ENCODE measurements at regions not wholly inside any gene's neighbourhood (a gene's known extent, or its start where the extent isn't known, plus 50 kb on each side); places are given as distances from the start of the nearest gene placed in this dataset.

DNA sequence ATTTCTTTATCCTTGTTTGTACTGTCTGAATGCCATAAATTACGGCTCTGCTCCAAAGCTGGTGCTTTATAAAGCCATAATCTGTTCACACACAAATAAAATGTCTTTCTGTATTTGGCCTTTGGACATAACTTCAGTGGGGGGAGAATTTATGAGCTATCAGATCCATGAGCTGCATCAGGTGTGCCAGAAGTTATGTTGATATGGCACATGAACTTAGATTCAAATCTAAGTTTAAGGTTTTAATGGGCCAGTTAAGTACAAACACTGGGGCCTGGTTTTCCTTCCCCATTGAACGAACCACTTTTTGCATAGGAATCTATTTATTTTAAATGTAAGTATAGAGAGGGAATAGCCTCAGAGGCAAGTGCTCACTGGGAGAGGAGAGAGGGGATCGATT is 239.9 kb downstream of the NFKBIZ start:
- no peaks in the 10 kb centered on the region for H3K4me1 ChIP-seq (ENCODE audit: control insufficient read depth, insufficient read depth, low read length)
- H3K27ac ChIP-seq (ENCODE audit: insufficient read depth, low read depth, low read length, poor library complexity, severe bottlenecking), result no peak overlapping the region

DNA sequence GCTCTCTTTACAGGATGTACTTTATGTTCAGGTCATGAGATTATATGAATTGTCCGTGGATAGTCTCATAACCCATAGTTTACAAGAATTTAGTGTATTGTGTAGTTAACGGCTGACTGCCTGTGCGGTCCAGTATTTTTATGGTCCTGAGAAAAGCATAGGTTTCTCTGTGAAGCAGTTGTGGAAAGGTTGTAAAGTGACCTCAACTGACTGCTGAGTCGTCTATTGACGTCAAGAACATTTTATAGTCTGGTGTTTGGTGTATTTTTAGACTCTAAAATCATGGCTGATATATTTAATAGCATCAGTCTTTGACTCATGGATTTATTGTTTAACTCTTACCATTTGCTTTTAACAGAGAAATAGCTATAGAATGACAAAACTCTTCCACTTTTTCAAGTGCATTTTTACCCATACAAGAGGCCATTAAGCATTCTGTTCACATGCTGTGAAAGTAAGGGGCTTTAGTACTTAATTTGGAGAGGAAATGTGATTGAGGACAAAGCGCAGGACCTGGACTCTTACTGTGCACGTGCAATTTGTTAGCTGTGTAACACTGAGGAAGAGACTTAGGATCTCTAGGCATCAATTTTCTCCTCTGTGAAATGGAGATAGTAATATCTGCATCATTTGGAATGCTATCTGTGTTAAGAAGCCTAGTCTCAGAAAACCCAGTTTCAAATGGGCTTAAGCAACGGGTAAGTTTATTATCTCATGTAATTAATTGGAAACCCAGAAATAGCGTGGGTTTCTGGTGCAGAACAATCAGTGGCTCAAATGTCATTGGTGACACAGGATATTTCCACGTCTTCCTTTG is 240.8 kb downstream of the NFKBIZ start:
- Histone ChIP-seq H3K4me1 (ENCODE audit: control insufficient read depth, insufficient read depth, low read length) (no peaks in the 10 kb centered on the region), H3K9me3 (ENCODE audit: control insufficient read depth, low read length) (no peaks in the 10 kb centered on the region), H3K27me3 (ENCODE audit: control insufficient read depth, insufficient read depth, low read length, poor library complexity, severe bottlenecking) (no peaks in the 10 kb centered on the region), H3K27ac (ENCODE audit: insufficient read depth, low read depth, low read length, poor library complexity, severe bottlenecking) (no peak overlapping the region), H3K36me3 (ENCODE audit: control insufficient read depth, insufficient read depth, low read length) (no peaks in the 10 kb centered on the region), H3K4me3 (ENCODE audit: insufficient read depth, low read depth, low read length) (no peak overlapping the region)
- WGBS, 2 experiments, result 88 to 90% methylated on average over 10 of the region's 10 CpGs

More for the DNA sequence above, 239.9 kb downstream of the NFKBIZ start:
- H3K4me3 ChIP-seq (ENCODE audit: insufficient read depth, low read depth, low read length), result no peak overlapping the region
- no peaks in the 10 kb centered on the region for H3K27me3 ChIP-seq (ENCODE audit: control insufficient read depth, insufficient read depth, low read length, poor library complexity, severe bottlenecking)
- 67 to 72% methylated on average over 2 to 3 of the region's 3 CpGs for WGBS, 2 experiments
- no peaks in the 10 kb centered on the region for H3K36me3 ChIP-seq (ENCODE audit: control insufficient read depth, insufficient read depth, low read length)
- H3K9me3 ChIP-seq (ENCODE audit: control insufficient read depth, low read length), result no peaks in the 10 kb centered on the region

DNA sequence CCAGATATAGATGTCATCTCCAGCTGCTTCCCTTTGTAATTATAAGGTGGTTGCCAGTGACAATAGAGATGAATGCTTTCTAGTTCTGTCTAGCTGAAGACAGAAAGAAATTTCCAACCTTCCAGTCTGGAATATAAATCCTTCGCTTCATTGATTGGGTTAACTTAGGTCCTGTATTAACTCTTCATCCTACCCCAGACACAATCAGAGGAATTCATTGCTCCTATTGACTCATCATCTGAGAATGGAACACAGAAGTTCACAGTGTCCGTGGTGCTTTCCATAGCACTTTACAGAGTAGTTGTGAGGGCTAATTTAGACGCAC is 241.4 kb downstream of the NFKBIZ start:
- Histone ChIP-seq H3K27ac (ENCODE audit: insufficient read depth, low read depth, low read length, poor library complexity, severe bottlenecking) (no peak overlapping the region), H3K27me3 (ENCODE audit: control insufficient read depth, insufficient read depth, low read length, poor library complexity, severe bottlenecking) (no peaks in the 10 kb centered on the region), H3K4me1 (ENCODE audit: control insufficient read depth, insufficient read depth, low read length) (no peaks in the 10 kb centered on the region), H3K36me3 (ENCODE audit: control insufficient read depth, insufficient read depth, low read length) (no peaks in the 10 kb centered on the region), H3K9me3 (ENCODE audit: control insufficient read depth, low read length) (no peaks in the 10 kb centered on the region), H3K4me3 (ENCODE audit: insufficient read depth, low read depth, low read length) (no peak overlapping the region)
- WGBS, 2 experiments, result 93 to 95% methylated on average over 3 of the region's 3 CpGs

DNA sequence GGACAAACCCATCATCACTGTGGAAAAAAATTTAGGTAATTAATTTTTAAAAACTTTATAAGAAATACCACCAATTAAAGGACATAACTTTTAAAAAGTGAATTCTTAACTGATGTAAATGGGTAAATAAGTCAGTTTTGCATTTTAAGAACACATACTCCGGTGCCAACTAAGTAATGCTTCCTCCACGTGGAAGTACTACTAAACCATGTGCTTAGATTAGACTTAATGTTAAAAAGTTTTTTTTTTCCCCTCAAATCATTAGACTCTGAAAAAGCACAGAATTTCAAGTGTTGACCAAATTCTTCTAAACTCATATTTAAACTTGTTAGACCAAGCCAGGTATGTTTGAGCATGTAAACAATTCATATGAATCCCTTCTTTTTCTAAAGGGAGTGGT is 242.0 kb downstream of the NFKBIZ start:
- 100% methylated on average over 1 to 2 of the region's 2 CpGs for WGBS, 2 experiments
- no peaks in the 10 kb centered on the region for H3K27me3 ChIP-seq (ENCODE audit: control insufficient read depth, insufficient read depth, low read length, poor library complexity, severe bottlenecking)
- no peak overlapping the region for H3K27ac ChIP-seq (ENCODE audit: insufficient read depth, low read depth, low read length, poor library complexity, severe bottlenecking)
- no peaks in the 10 kb centered on the region for H3K9me3 ChIP-seq (ENCODE audit: control insufficient read depth, low read length)
- no peak overlapping the region for H3K4me3 ChIP-seq (ENCODE audit: insufficient read depth, low read depth, low read length)
- H3K4me1 ChIP-seq (ENCODE audit: control insufficient read depth, insufficient read depth, low read length), result no peaks in the 10 kb centered on the region
- no peaks in the 10 kb centered on the region for H3K36me3 ChIP-seq (ENCODE audit: control insufficient read depth, insufficient read depth, low read length)

DNA sequence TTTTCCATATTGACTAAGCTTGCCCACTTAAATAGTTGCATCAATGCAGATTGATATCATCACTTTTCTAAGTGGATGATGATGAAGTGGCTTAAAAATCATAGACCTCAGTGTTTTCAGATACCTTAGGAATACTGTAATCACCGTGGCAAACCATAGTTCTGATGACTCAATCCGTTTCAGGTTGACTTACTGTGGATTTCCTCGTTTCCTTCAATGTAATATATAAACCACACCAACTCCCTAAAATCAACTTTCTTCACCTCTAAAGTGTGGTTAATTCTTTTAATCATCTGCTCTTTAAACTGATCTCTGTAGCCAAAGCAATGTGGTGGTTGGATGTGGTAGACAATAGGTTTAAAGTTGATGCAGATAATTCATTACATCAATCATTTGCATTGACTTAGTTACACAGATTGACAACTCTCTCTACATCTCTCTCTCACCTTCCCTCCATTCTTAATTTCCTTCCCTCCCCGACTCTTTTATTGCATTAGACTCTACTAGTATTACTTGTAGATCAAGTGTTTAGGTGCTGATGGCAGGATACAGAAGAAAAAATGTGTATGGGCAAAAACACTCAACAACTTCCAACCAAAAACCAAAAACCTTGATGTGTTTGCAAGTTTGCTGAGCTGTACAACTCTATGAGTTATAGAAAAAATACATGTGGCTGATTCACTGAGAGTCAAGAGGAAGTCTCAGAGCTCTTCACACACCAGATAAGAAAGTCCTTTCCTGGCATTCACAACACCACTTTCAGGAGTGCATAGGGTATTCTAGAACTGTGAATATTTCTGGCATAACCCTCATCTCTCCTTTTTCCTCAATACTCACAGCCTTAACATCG is 243.5 kb downstream of the NFKBIZ start:
- H3K27ac ChIP-seq (ENCODE audit: insufficient read depth, low read depth, low read length, poor library complexity, severe bottlenecking), result no peak overlapping the region
- 84 to 89% methylated on average over 4 to 5 of the region's 5 CpGs for WGBS, 2 experiments
- H3K4me1 ChIP-seq (ENCODE audit: control insufficient read depth, insufficient read depth, low read length), result no peaks in the 10 kb centered on the region

DNA sequence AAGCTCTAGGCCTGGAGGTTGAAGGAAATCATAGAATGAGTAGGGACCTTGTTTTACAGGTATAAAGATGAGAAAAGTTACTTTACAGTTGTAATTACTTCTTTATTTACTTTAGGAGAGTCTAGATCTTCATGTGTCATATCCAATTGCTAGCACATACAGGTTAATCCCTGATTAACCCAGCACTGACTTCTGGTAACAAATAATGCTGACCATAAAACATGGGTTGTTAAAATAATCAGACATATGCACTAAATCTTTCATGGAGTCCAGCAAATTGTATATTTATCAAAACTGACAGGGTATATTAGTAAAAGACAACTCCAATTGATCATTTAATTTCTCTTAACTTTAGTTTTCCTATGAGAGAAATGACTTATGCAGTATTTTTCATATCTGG is 245.2 kb downstream of the NFKBIZ start:
- Histone ChIP-seq H3K27ac (ENCODE audit: insufficient read depth, low read depth, low read length, poor library complexity, severe bottlenecking) (no peak overlapping the region), H3K4me1 (ENCODE audit: control insufficient read depth, insufficient read depth, low read length) (no peaks in the 10 kb centered on the region), H3K9me3 (ENCODE audit: control insufficient read depth, low read length) (no peaks in the 10 kb centered on the region), H3K4me3 (ENCODE audit: insufficient read depth, low read depth, low read length) (no peak overlapping the region), H3K27me3 (ENCODE audit: control insufficient read depth, insufficient read depth, low read length, poor library complexity, severe bottlenecking) (no peaks in the 10 kb centered on the region), H3K36me3 (ENCODE audit: control insufficient read depth, insufficient read depth, low read length) (no peaks in the 10 kb centered on the region)

More for the DNA sequence above, 243.5 kb downstream of the NFKBIZ start:
- Histone ChIP-seq H3K4me3 (ENCODE audit: insufficient read depth, low read depth, low read length) (no peak overlapping the region), H3K9me3 (ENCODE audit: control insufficient read depth, low read length) (no peaks in the 10 kb centered on the region), H3K36me3 (ENCODE audit: control insufficient read depth, insufficient read depth, low read length) (no peaks in the 10 kb centered on the region), H3K27me3 (ENCODE audit: control insufficient read depth, insufficient read depth, low read length, poor library complexity, severe bottlenecking) (no peaks in the 10 kb centered on the region)

DNA sequence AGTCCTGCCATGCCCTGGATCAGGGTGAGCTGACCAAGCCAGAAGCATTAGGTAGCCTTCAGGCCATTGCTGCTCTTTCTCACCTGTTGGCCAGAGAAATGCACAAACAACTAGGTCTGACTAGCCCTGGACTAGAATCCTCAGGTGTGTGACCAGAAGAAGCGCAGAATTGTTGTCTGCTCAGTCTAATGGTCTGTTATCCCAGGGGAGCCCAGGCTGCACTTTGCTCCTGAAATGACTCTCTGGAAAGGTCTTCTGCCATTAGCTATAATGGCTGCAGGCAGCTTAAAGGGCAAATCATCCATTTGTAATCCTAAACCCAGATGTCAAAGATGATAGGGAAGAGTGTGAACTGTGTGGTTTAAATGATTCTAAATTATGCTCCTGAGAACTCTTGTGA is 246.1 kb downstream of the NFKBIZ start:
- Histone ChIP-seq H3K4me3 (ENCODE audit: insufficient read depth, low read depth, low read length) (no peak overlapping the region), H3K4me1 (ENCODE audit: control insufficient read depth, insufficient read depth, low read length) (no peaks in the 10 kb centered on the region), H3K27ac (ENCODE audit: insufficient read depth, low read depth, low read length, poor library complexity, severe bottlenecking) (no peak overlapping the region), H3K36me3 (ENCODE audit: control insufficient read depth, insufficient read depth, low read length) (no peaks in the 10 kb centered on the region), H3K9me3 (ENCODE audit: control insufficient read depth, low read length) (no peaks in the 10 kb centered on the region), H3K27me3 (ENCODE audit: control insufficient read depth, insufficient read depth, low read length, poor library complexity, severe bottlenecking) (no peaks in the 10 kb centered on the region)
- 89 to 94% methylated on average over 1 of the region's 1 CpG for WGBS, 2 experiments

DNA sequence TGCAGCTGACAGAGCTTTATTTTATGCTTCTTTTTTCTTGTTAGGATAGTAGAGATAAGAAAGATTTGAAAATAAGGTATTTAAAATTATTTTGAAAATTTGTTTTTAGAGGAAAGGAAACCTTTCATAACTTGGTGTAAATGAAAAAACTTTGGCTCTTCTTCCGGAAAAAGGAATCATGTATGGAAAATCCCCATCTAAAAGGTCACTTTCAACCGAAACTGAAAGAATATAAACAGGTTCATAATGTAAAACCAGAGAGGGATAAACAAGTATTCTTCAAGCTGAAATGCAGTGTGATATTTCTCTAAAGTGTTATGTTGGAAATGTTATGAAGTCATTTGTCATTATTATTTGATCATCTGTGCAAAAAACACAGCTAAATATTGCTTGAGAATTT is 246.8 kb downstream of the NFKBIZ start:
- 93 to 95% methylated on average over 2 of the region's 2 CpGs for WGBS, 2 experiments
- no peak overlapping the region for H3K27ac ChIP-seq (ENCODE audit: insufficient read depth, low read depth, low read length, poor library complexity, severe bottlenecking)

DNA sequence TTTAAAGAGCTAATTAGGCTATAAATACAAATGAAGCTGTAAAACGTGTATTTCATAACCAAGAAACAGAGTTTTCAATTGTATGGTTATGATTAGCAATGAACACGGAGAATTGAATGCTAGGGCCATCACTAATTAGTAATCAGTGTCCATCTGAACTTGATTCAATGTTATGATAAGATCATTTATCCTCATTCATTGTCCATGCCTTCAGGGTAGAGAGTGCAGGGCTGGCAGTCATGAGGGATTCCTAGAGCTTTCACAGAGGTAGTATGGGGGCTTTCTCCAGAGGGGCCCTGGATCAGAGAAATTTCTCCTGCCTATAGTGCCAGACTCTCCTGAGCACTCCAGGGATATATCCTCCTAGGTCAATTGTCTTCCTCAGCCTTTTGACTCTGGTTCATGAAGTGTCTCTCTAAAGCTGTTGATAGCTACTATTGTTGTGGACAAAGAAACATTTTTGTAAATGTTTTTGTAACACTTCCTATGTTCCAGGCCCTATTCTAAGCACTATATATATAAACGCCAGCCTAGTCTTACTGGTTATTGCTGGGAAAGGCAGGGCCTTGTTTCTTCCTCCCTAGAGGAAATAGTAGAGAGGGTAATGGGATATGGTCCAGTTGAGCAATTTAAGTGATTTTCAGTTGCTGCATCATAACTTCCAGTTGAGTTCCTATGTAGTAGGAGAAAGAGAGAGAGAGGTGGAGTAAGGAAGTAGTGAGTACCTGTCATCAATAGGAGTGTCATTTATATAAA is 249.0 kb downstream of the NFKBIZ start:
- Histone ChIP-seq H3K4me3 (ENCODE audit: insufficient read depth, low read depth, low read length) (no peak overlapping the region), H3K9me3 (ENCODE audit: control insufficient read depth, low read length) (no peaks in the 10 kb centered on the region), H3K27ac (ENCODE audit: insufficient read depth, low read depth, low read length, poor library complexity, severe bottlenecking) (no peak overlapping the region), H3K4me1 (ENCODE audit: control insufficient read depth, insufficient read depth, low read length) (no peaks in the 10 kb centered on the region), H3K36me3 (ENCODE audit: control insufficient read depth, insufficient read depth, low read length) (no peaks in the 10 kb centered on the region), H3K27me3 (ENCODE audit: control insufficient read depth, insufficient read depth, low read length, poor library complexity, severe bottlenecking) (no peaks in the 10 kb centered on the region)
- WGBS, 2 experiments, result 94 to 96% methylated on average over 2 to 3 of the region's 3 CpGs

More for the DNA sequence above, 246.8 kb downstream of the NFKBIZ start:
- Histone ChIP-seq H3K9me3 (ENCODE audit: control insufficient read depth, low read length) (no peaks in the 10 kb centered on the region), H3K4me1 (ENCODE audit: control insufficient read depth, insufficient read depth, low read length) (no peaks in the 10 kb centered on the region), H3K36me3 (ENCODE audit: control insufficient read depth, insufficient read depth, low read length) (no peaks in the 10 kb centered on the region), H3K4me3 (ENCODE audit: insufficient read depth, low read depth, low read length) (no peak overlapping the region), H3K27me3 (ENCODE audit: control insufficient read depth, insufficient read depth, low read length, poor library complexity, severe bottlenecking) (no peaks in the 10 kb centered on the region)

DNA sequence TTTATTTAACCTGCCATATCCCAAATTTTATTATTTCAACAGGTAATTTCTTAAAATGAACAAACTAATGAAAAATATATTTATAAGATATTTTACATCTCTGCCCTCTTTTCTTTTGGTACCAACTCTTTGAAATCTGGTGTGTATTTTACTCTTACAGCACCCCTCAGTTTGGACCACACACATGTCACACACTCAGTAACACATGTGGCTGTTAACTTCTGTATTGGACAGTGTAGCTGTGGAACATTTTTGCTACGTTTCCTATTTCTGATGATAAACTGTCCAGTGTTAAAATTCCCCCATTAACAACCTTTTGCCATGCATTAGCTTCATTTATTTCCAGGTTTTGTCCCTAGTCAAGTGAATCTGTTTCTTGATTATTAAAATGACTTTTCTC is 250.6 kb downstream of the NFKBIZ start:
- WGBS, 2 experiments, result 94 to 100% methylated on average over 1 of the region's 1 CpG
- no peaks in the 10 kb centered on the region for H3K4me1 ChIP-seq (ENCODE audit: control insufficient read depth, insufficient read depth, low read length)
- no peak overlapping the region for H3K27ac ChIP-seq (ENCODE audit: insufficient read depth, low read depth, low read length, poor library complexity, severe bottlenecking)
- H3K4me3 ChIP-seq (ENCODE audit: insufficient read depth, low read depth, low read length), result no peak overlapping the region
- H3K27me3 ChIP-seq (ENCODE audit: control insufficient read depth, insufficient read depth, low read length, poor library complexity, severe bottlenecking), result no peaks in the 10 kb centered on the region
- no peaks in the 10 kb centered on the region for H3K36me3 ChIP-seq (ENCODE audit: control insufficient read depth, insufficient read depth, low read length)
- no peaks in the 10 kb centered on the region for H3K9me3 ChIP-seq (ENCODE audit: control insufficient read depth, low read length)
